GM12878 (cell line): ENCODE measurements at regions not wholly inside any gene's neighbourhood (a gene's known extent, or its start where the extent isn't known, plus 50 kb on each side); places are given as distances from the start of the nearest gene placed in this dataset.

Experiments used
- ATAC-seq: fragments of 200-7000 bp; cut with Tn5 transposase; 3 replicates; pipeline ENCODE4 v1.9.1; 2020; ENCODE audit warnings: mild to moderate bottlenecking, moderate library complexity
- BruUV-seq: library from RNA; stranded (reverse); fragments of 400-500 nt; replicated peaks from 2 replicates; lab custom pipeline; 2021; lab: Mats Ljungman, UMichigan
- CTCF ChIA-PET: fragments of 300-600 bp; sonication (Branson Sonifier 250); formaldehyde crosslinking; extraction: SDS; loops from one replicate; lab custom pipeline; 2021; ENCODE audit warnings: inconsistent platforms; lab: Yijun Ruan, JAX
- POLR2A ChIA-PET: fragments of 350-600 bp; formaldehyde crosslinking; extraction: SDS; loops from one replicate; lab custom pipeline; 2021; ENCODE audit warnings: inconsistent platforms; lab: Charles Lee
- RAD21 ChIA-PET: fragments of 300-600 bp; sonication (Branson Sonifier 250); formaldehyde crosslinking; loops from one replicate; lab custom pipeline; 2023; ENCODE audit warnings: antibody characterized with exemption; ENCODE audit not compliant: unreplicated experiment; lab: Charles Lee
- SMC1A ChIA-PET: fragments of 300-600 bp; sonication (Branson Sonifier 250); formaldehyde crosslinking; loops from one replicate; lab custom pipeline; 2023; ENCODE audit not compliant: unreplicated experiment, uncharacterized antibody; lab: Charles Lee
- DNase-seq: peaks from one replicate; pipeline ENCODE4 v3.0.0-alpha.2; 2011; ENCODE audit warnings: low read depth, low spot score
- FAIRE-seq: peaks from 3 replicates; lab custom pipeline; 2011; peaks lifted over from hg19 to GRCh38; lab: Jason Lieb, UNC
- H2AFZ ChIP-seq: 2 replicates; pipeline ENCODE4 v1.6.0; 2011; ENCODE audit warnings: low read depth, low read length, control low read depth; ENCODE audit not compliant: control insufficient read depth
- H3K27ac ChIP-seq: 2 replicates; pipeline ENCODE4 v1.5.1; 2011; ENCODE audit warnings: control low read depth; ENCODE audit not compliant: control insufficient read depth, insufficient read depth
- H3K27me3 ChIP-seq, 2 experiments: replicated peaks in 1 of 2; 2 replicates each; pipeline versions ENCODE4 v1.6.0 to v1.6.1; 2011; ENCODE audit warnings: low read length in 1 of 2; ENCODE audit not compliant: control insufficient read depth in 2 of 2, insufficient read depth in 2 of 2
- H3K36me3 ChIP-seq, 2 experiments: 2 replicates each; pipeline ENCODE4 v1.5.1; 2011; ENCODE audit warnings: low read length in 1 of 2; ENCODE audit not compliant: control insufficient read depth in 2 of 2, insufficient read depth in 2 of 2
- H3K4me1 ChIP-seq: 2 replicates; pipeline ENCODE4 v1.6.1; 2011; ENCODE audit warnings: mild to moderate bottlenecking, low read length, moderate library complexity, mixed read lengths; ENCODE audit not compliant: control insufficient read depth, insufficient read depth
- H3K4me2 ChIP-seq: 2 replicates; pipeline ENCODE4 v1.6.0; 2011; ENCODE audit warnings: control low read depth; ENCODE audit not compliant: control insufficient read depth, insufficient read depth
- H3K4me3 ChIP-seq: fragments of 200-600 bp; sonication (generic); 2 replicates; pipeline ENCODE4 v1.5.1; 2016
- H3K79me2 ChIP-seq: 2 replicates; pipeline ENCODE4 v1.6.0; 2011; ENCODE audit warnings: low read length; ENCODE audit not compliant: control insufficient read depth, insufficient read depth
- H3K9ac ChIP-seq: 2 replicates; pipeline ENCODE4 v1.8.0; 2011; ENCODE audit warnings: low read length, control low read depth, mixed read lengths; ENCODE audit not compliant: control insufficient read depth, insufficient read depth
- H3K9me3 ChIP-seq: replicated peaks from 3 replicates; pipeline ENCODE4 v1.5.1; 2011; ENCODE audit warnings: mild to moderate bottlenecking, low read length; ENCODE audit not compliant: control insufficient read depth, insufficient read depth
- H4K20me1 ChIP-seq: 2 replicates; pipeline ENCODE4 v1.6.0; 2011; ENCODE audit not compliant: control insufficient read depth, insufficient read depth
- BHLHE40 ChIP-seq, 2 experiments: fragments of 450-650 bp in 1 of 2; IDR thresholded peaks; 2 replicates each; pipeline ENCODE4 v1.6.1; 2011 to 2017; ENCODE audit warnings: low read depth in 2 of 2, borderline replicate concordance in 1 of 2, improper control_type of control experiment in 1 of 2, low read length in 1 of 2, mild to moderate bottlenecking in 1 of 2
- EP300 ChIP-seq, 2 experiments: fragments of 150-350 bp in 1 of 2; IDR thresholded peaks; 2 replicates each; pipeline ENCODE4 v1.6.1; 2011 to 2012; ENCODE audit warnings: low read depth in 2 of 2, low read length in 2 of 2, borderline replicate concordance in 1 of 2, improper control_type of control experiment in 1 of 2, inconsistent platforms in 1 of 2; ENCODE audit not compliant: control insufficient read depth in 1 of 2
- ESRRA ChIP-seq: IDR thresholded peaks from 2 replicates; pipeline ENCODE4 v1.6.1; 2012; ENCODE audit warnings: mild to moderate bottlenecking, low read length, improper control_type of control experiment
- IRF4 ChIP-seq: IDR thresholded peaks from 2 replicates; pipeline ENCODE4 v1.6.1; 2011; ENCODE audit warnings: low read depth, low read length
- MXI1 ChIP-seq: fragments of 150-350 bp; IDR thresholded peaks from 2 replicates; pipeline ENCODE4 v1.6.1; 2011; ENCODE audit warnings: low read depth, mild to moderate bottlenecking, inconsistent platforms, low read length, improper control_type of control experiment
- NR2F1 ChIP-seq: fragments of 450-650 bp; conservative IDR thresholded peaks from 2 replicates; pipeline ENCODE4 v1.6.1; 2017; ENCODE audit warnings: mild to moderate bottlenecking
- PML ChIP-seq: IDR thresholded peaks from 2 replicates; pipeline ENCODE4 v1.6.1; 2012; ENCODE audit warnings: low read length, inconsistent platforms
- SREBF1 ChIP-seq: IDR thresholded peaks from 2 replicates; pipeline ENCODE4 v1.6.1; 2012; ENCODE audit warnings: mild to moderate bottlenecking, low read length
- WGBS: methylation state at CpG from one replicate; pipeline ENCODE4 v1.1.6; 2016; ENCODE audit warnings: low lambda C conversion rate; ENCODE audit not compliant: insufficient replicate concordance, insufficient coverage; ENCODE audit errors: missing lambda C conversion rate; 5-methylcytosine and 5-hydroxymethylcytosine counted together
- in situ Hi-C: fragments of 300-500 bp; cut with MboI; formaldehyde crosslinking; loops from 9 replicates; pipeline ENCODE4 v1.14.3; 2018; ENCODE audit warnings: mixed read lengths
- intact Hi-C: fragments of 100-400 bp; cut with micrococcal nuclease; formaldehyde crosslinking; loops from one replicate; pipeline ENCODE4 v1.14.2; 2022; ENCODE audit not compliant: unreplicated experiment
- TF ChIP-seq, protein P1 (sequence below): fragments of 450-650 bp; formaldehyde crosslinking; IDR thresholded peaks from 2 replicates; pipeline ENCODE4 v1.4.0; 2020; ENCODE audit warnings: mild to moderate bottlenecking, moderate library complexity
- TF ChIP-seq, protein P2 (sequence below): fragments of 450-650 bp; IDR thresholded peaks from 2 replicates; pipeline ENCODE4 v1.6.1; 2016; ENCODE audit warnings: mild to moderate bottlenecking, moderate library complexity, borderline replicate concordance
- TF ChIP-seq, protein P3 (sequence below): fragments of 150-350 bp; IDR thresholded peaks from 2 replicates; pipeline ENCODE4 v1.6.1; 2014; ENCODE audit warnings: mild to moderate bottlenecking, low read depth, low read length
- TF ChIP-seq, protein P4 (sequence below): IDR thresholded peaks from 2 replicates; pipeline ENCODE4 v1.6.1; 2011; ENCODE audit warnings: borderline replicate concordance, low read depth, mild to moderate bottlenecking, moderate library complexity, low read length; ENCODE audit not compliant: insufficient read depth, poor library complexity, severe bottlenecking

DNA sequence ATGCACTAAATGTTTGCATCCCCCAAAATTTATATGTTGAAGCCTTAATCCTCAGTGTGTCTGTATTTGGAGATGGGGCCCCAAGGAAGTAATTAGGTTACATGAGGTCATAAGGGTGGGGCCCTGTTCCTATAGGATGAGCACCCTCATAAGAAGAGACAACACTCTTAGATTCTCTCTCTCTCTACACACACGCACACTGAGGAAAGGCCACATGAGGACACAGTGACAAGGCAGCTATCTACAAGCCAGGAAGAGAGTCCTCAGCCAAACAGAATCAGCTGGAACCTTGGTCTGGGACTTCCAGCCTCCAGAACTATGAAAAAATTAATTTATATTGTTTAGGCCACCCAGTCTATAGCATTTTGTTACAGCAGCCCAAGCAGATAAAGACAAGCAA lies 69.3 kb upstream of the NOCT start (continued):
- TF ChIP-seq, protein P1, sequence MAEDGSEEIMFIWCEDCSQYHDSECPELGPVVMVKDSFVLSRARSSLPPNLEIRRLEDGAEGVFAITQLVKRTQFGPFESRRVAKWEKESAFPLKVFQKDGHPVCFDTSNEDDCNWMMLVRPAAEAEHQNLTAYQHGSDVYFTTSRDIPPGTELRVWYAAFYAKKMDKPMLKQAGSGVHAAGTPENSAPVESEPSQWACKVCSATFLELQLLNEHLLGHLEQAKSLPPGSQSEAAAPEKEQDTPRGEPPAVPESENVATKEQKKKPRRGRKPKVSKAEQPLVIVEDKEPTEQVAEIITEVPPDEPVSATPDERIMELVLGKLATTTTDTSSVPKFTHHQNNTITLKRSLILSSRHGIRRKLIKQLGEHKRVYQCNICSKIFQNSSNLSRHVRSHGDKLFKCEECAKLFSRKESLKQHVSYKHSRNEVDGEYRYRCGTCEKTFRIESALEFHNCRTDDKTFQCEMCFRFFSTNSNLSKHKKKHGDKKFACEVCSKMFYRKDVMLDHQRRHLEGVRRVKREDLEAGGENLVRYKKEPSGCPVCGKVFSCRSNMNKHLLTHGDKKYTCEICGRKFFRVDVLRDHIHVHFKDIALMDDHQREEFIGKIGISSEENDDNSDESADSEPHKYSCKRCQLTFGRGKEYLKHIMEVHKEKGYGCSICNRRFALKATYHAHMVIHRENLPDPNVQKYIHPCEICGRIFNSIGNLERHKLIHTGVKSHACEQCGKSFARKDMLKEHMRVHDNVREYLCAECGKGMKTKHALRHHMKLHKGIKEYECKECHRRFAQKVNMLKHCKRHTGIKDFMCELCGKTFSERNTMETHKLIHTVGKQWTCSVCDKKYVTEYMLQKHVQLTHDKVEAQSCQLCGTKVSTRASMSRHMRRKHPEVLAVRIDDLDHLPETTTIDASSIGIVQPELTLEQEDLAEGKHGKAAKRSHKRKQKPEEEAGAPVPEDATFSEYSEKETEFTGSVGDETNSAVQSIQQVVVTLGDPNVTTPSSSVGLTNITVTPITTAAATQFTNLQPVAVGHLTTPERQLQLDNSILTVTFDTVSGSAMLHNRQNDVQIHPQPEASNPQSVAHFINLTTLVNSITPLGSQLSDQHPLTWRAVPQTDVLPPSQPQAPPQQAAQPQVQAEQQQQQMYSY (CRISPR knock-in tag) = no peak
- no peak for TF ChIP-seq PML
- TF ChIP-seq, protein P2, sequence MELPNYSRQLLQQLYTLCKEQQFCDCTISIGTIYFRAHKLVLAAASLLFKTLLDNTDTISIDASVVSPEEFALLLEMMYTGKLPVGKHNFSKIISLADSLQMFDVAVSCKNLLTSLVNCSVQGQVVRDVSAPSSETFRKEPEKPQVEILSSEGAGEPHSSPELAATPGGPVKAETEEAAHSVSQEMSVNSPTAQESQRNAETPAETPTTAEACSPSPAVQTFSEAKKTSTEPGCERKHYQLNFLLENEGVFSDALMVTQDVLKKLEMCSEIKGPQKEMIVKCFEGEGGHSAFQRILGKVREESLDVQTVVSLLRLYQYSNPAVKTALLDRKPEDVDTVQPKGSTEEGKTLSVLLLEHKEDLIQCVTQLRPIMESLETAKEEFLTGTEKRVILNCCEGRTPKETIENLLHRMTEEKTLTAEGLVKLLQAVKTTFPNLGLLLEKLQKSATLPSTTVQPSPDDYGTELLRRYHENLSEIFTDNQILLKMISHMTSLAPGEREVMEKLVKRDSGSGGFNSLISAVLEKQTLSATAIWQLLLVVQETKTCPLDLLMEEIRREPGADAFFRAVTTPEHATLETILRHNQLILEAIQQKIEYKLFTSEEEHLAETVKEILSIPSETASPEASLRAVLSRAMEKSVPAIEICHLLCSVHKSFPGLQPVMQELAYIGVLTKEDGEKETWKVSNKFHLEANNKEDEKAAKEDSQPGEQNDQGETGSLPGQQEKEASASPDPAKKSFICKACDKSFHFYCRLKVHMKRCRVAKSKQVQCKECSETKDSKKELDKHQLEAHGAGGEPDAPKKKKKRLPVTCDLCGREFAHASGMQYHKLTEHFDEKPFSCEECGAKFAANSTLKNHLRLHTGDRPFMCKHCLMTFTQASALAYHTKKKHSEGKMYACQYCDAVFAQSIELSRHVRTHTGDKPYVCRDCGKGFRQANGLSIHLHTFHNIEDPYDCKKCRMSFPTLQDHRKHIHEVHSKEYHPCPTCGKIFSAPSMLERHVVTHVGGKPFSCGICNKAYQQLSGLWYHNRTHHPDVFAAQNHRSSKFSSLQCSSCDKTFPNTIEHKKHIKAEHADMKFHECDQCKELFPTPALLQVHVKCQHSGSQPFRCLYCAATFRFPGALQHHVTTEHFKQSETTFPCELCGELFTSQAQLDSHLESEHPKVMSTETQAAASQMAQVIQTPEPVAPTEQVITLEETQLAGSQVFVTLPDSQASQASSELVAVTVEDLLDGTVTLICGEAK = no peak

DNA sequence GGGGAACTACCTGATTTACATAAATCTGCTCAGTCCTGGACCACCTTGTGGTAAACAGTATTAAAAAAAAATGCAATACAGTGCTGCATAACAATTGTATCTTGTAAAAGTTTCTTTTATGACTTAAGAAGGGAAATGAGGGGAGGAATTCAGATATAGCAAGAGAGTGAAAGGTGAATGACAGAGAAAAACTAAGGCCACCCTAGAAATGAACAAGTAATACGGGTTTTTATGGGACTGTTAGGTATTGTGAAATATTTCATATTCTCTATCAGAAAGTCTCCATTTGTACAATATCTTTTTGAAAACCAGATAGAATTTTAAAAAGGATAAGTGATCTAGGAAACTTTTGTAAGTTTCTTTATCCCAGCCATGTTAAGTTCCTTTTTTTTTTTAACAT lies 69.7 kb upstream of the NOCT start:
- Histone ChIP-seq H3K27me3 (no peaks in the 10 kb centered on the region), H3K27ac (no peak overlapping the region), H3K79me2 (no peaks in the 10 kb centered on the region), H3K4me1 (no peaks in the 10 kb centered on the region), H3K36me3 (no peaks in the 10 kb centered on the region), H4K20me1 (no peaks in the 10 kb centered on the region), H2AFZ (no peak overlapping the region), H3K4me2 (no peak overlapping the region), H3K4me3 (no peak overlapping the region), H3K9me3 (no peaks in the 10 kb centered on the region), H3K9ac (no peak overlapping the region)
- ChIA-PET CTCF (interaction anchor here (1.3 kb wide), 1 partner anchor 84 kb away, joined by 4 read pairs; no protein-coding TSS in a partner anchor), RAD21 (no interaction called here), POLR2A (no interaction called here), SMC1A (interaction anchor here (1.7 kb wide), 1 partner anchor 10 kb away, joined by 4 read pairs; no protein-coding TSS in a partner anchor)
- BruUV-seq = no TSS peak
- in situ Hi-C loops = no loop called here
- DNase-seq (no peak), FAIRE-seq (no peak), ATAC-seq (no peak)
- 50% methylated on average over 1 of the region's 1 CpG for WGBS
- intact Hi-C loops = no loop called here
- TF ChIP-seq NR2F1 = no peak
- no peak for TF ChIP-seq EP300 (IDR thresholded peaks at IDR 0.05; ENCODE audit: borderline replicate concordance in 1 of 2, control insufficient read depth in 1 of 2, low read depth in 2 of 2, low read length in 2 of 2)
- no peak for TF ChIP-seq IRF4
- TF ChIP-seq, protein P3, sequence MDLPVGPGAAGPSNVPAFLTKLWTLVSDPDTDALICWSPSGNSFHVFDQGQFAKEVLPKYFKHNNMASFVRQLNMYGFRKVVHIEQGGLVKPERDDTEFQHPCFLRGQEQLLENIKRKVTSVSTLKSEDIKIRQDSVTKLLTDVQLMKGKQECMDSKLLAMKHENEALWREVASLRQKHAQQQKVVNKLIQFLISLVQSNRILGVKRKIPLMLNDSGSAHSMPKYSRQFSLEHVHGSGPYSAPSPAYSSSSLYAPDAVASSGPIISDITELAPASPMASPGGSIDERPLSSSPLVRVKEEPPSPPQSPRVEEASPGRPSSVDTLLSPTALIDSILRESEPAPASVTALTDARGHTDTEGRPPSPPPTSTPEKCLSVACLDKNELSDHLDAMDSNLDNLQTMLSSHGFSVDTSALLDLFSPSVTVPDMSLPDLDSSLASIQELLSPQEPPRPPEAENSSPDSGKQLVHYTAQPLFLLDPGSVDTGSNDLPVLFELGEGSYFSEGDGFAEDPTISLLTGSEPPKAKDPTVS = no peak
- TF ChIP-seq SREBF1 = no peak
- TF ChIP-seq MXI1 = no peak
- no peak for TF ChIP-seq BHLHE40 (IDR thresholded peaks at IDR 0.05; ENCODE audit: borderline replicate concordance in 1 of 2, low read depth in 2 of 2, low read length in 1 of 2)
- no peak for TF ChIP-seq ESRRA
- TF ChIP-seq, protein P4, sequence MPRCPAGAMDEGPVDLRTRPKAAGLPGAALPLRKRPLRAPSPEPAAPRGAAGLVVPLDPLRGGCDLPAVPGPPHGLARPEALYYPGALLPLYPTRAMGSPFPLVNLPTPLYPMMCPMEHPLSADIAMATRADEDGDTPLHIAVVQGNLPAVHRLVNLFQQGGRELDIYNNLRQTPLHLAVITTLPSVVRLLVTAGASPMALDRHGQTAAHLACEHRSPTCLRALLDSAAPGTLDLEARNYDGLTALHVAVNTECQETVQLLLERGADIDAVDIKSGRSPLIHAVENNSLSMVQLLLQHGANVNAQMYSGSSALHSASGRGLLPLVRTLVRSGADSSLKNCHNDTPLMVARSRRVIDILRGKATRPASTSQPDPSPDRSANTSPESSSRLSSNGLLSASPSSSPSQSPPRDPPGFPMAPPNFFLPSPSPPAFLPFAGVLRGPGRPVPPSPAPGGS = no peak
